Tibial artery (tissue), 4 donors: ENCODE measurements at regions not wholly inside any gene's neighbourhood (a gene's known extent, or its start where the extent isn't known, plus 50 kb on each side); places are given as distances from the start of the nearest gene placed in this dataset.
"Not testable (repeated sequence)": the region's sequence is repeated elsewhere in the genome, so short reads cannot be mapped to it uniquely, and the experiment has no call there.

Experiments
- DNase-seq, 2 donors: peaks; one replicate each; pipeline ENCODE4 v3.0.0-alpha.2; 2019
- H3K27ac ChIP-seq, 2 donors: fragments of 200-600 bp; sonication (generic) in 1 of 2; 1 replicate in 1 of 2; 2 replicates in 1 of 2; pipeline ENCODE4 v1.5.1; 2018 to 2019; ENCODE audit warnings: mild to moderate bottlenecking in 1 of 2
- H3K27me3 ChIP-seq, 2 donors: fragments of 200-600 bp; sonication (generic) in 1 of 2; one replicate each; pipeline versions ENCODE4 v1.5.1 to v1.6.0; 2016 to 2019
- H3K36me3 ChIP-seq, 3 donors: fragments of 200-600 bp; sonication (generic) in 2 of 3; one replicate each; pipeline ENCODE4 v1.5.1; 2016 to 2019; ENCODE audit warnings: mild to moderate bottlenecking in 2 of 3
- H3K4me1 ChIP-seq, 4 donors: fragments of 200-600 bp; sonication (generic) in 2 of 4; 1 replicate in 3 of 4; 2 replicates in 1 of 4; pipeline ENCODE4 v1.5.1; 2016 to 2019
- H3K4me3 ChIP-seq, 2 donors: fragments of 200-600 bp; sonication (generic) in 1 of 2; 1 replicate in 1 of 2; 2 replicates in 1 of 2; pipeline ENCODE4 v1.5.1; 2018 to 2019; ENCODE audit warnings: mild to moderate bottlenecking in 2 of 2
- H3K9me3 ChIP-seq, 3 donors: fragments of 200-600 bp; sonication (generic) in 1 of 3; one replicate each; pipeline ENCODE4 v1.5.1; 2016 to 2019
- CTCF ChIP-seq, 2 experiments: fragments of 200-600 bp in 1 of 2; fragments of 450-650 bp in 1 of 2; IDR thresholded peaks; one replicate each; pipeline ENCODE4 v1.5.1; 2017 to 2019; ENCODE audit warnings: antibody characterized with exemption in 2 of 2, mild to moderate bottlenecking in 1 of 2, moderate library complexity in 1 of 2
- intact Hi-C: fragments of 100-400 bp; cut with DNase I; formaldehyde crosslinking; loops from one replicate; pipeline ENCODE4 v1.15.0; 2023; ENCODE audit warnings: low total_unique reads

GRCh38 chr20:55333798-55334197 lies 671.5 kb downstream of the CBLN4 start:
- Histone ChIP-seq H3K4me1 (no peaks in the 10 kb centered on the region), H3K36me3 (no peaks in the 10 kb centered on the region), H3K4me3 (no peak overlapping the region), H3K27ac (no peak overlapping the region), H3K27me3 (no peaks in the 10 kb centered on the region), H3K9me3 (no peaks in the 10 kb centered on the region)
- intact Hi-C loops: no loop called here
- no peak for DNase-seq
- TF ChIP-seq CTCF (IDR thresholded peaks at IDR 0.05): no peak

- H3K36me3 ChIP-seq: no peaks in the 10 kb centered on the region
- intact Hi-C loops: loop anchor here (5.0 kb wide), 1 partner anchor 322 kb away; no protein-coding TSS in a partner anchor
- TF ChIP-seq CTCF (IDR thresholded peaks at IDR 0.05): no peak
- H3K9me3 ChIP-seq: no peaks in the 10 kb centered on the region
- no peaks in the 10 kb centered on the region for H3K4me1 ChIP-seq
- H3K27ac ChIP-seq: no peak overlapping the region
- H3K4me3 ChIP-seq: no peak overlapping the region
- H3K27me3 ChIP-seq: no peaks in the 10 kb centered on the region
- no peak for DNase-seq
Observed at GRCh38 chr20:55329108-55329507, 676.2 kb downstream of the CBLN4 start.

- no peak for TF ChIP-seq CTCF (IDR thresholded peaks at IDR 0.05)
- no peaks in the 10 kb centered on the region for H3K4me1 ChIP-seq
- H3K9me3 ChIP-seq: no peaks in the 10 kb centered on the region
- H3K27me3 ChIP-seq: no peaks in the 10 kb centered on the region
- no peak overlapping the region for H3K27ac ChIP-seq
- DNase-seq: no peak
- H3K4me3 ChIP-seq: no peak overlapping the region
- intact Hi-C loops: no loop called here
- no peaks in the 10 kb centered on the region for H3K36me3 ChIP-seq
Observed at GRCh38 chr20:55322745-55323144, 682.6 kb downstream of the CBLN4 start.

- intact Hi-C loops: no loop called here
- no peak for TF ChIP-seq CTCF (IDR thresholded peaks at IDR 0.05)
- no peaks in the 10 kb centered on the region for H3K36me3 ChIP-seq
- H3K27me3 ChIP-seq: no peaks in the 10 kb centered on the region
- no peak for DNase-seq
- H3K4me1 ChIP-seq: no peaks in the 10 kb centered on the region
- no peak overlapping the region for H3K4me3 ChIP-seq
- no peak overlapping the region for H3K27ac ChIP-seq
- H3K9me3 ChIP-seq: no peaks in the 10 kb centered on the region
Observed at GRCh38 chr20:55316753-55317152, 688.6 kb downstream of the CBLN4 start.

GRCh38 chr20:55310844-55311243 lies 694.5 kb downstream of the CBLN4 start:
- intact Hi-C loops, H3K27ac ChIP-seq, H3K4me1 ChIP-seq, H3K27me3 ChIP-seq, H3K36me3 ChIP-seq, H3K4me3 ChIP-seq, DNase-seq, H3K9me3 ChIP-seq: not testable (repeated sequence)

GRCh38 chr20:55291261-55291660 lies 714.1 kb downstream of the CBLN4 start:
- DNase-seq: no peak
- H3K27ac ChIP-seq: no peak overlapping the region
- no peak overlapping the region for H3K4me3 ChIP-seq
- H3K27me3 ChIP-seq: no peaks in the 10 kb centered on the region
- no peaks in the 10 kb centered on the region for H3K4me1 ChIP-seq
- no peaks in the 10 kb centered on the region for H3K9me3 ChIP-seq
- intact Hi-C loops: no loop called here
- H3K36me3 ChIP-seq: no peaks in the 10 kb centered on the region
- TF ChIP-seq CTCF (IDR thresholded peaks at IDR 0.05): no peak
